ENCODE measurements at regions not wholly inside any gene's neighbourhood (a gene's known extent, or its start where the extent isn't known, plus 50 kb on each side); places are given as distances from the start of the nearest gene placed in this dataset.

DNA sequence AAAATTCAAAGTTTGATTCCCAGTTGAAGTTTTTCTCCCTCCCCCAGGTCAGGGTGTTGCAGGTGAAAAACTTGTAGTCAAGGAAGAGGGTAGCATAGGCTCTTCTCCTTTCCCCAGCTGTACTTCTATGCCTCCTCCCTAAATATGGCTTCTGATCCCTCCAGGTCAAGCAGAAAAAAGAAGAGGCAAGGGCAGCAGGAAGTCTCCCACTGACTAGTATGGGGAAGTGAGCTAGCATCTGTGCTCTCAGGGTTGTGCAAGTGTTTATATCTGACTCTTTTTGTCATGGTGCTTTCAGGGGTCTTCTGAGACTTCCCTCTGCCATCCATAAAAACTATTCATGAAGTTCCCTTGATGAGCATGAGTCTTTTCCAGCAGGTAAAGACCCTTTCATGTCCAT, 76.0 kb downstream of the ATPSCKMT start:
- H3K27me3 ChIP-seq (ENCODE audit: control insufficient read depth in 5 of 5, insufficient read depth in 4 of 5, low read length in 5 of 5): no peaks in the 10 kb centered on the region
- no peaks in the 10 kb centered on the region for H3K4me1 ChIP-seq (ENCODE audit: control insufficient read depth in 5 of 5, insufficient read depth in 5 of 5, low read length in 5 of 5)
- no peaks in the 10 kb centered on the region for H3K9me3 ChIP-seq (ENCODE audit: control insufficient read depth in 5 of 5, low read length in 5 of 5)
- H3K4me3 ChIP-seq (ENCODE audit: low read depth in 1 of 5, low read length in 5 of 5): no peak overlapping the region
- H3K36me3 ChIP-seq (ENCODE audit: control insufficient read depth in 5 of 5, insufficient read depth in 5 of 5, low read length in 5 of 5): no peaks in the 10 kb centered on the region
- H3K9ac ChIP-seq (ENCODE audit: low read length in 5 of 5): no peak overlapping the region
- no peak overlapping the region for H3K27ac ChIP-seq (ENCODE audit: low read depth, low read length)

- Histone ChIP-seq H3K27ac (ENCODE audit: low read depth, low read length) (no peak overlapping the region), H3K4me3 (ENCODE audit: low read depth in 1 of 5, low read length in 5 of 5) (no peak overlapping the region)
Measured at GRCh38 chr5:10172247-10172646, 77.4 kb downstream of the ATPSCKMT start.

DNA sequence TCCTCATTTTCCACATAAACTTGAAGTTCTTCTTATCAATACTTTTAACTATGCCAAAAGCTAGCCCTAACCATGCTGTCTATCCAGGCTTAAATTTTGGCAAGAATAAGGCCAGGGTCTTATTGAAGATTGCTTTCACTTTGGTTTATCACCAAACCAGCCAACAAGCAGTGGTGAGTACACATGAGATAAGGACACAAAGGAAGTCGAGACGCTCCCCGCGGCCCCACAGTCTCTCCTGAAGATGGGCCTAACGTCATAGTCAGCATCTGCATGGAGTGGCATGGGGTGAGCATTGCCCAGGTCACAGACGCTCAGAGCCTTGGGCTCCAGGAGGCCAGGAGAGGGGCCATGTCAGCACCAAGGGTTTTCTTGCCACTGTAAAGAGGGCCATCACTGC, 80.3 kb downstream of the ATPSCKMT start:
- Histone ChIP-seq H3K4me1 (ENCODE audit: control insufficient read depth in 5 of 5, insufficient read depth in 5 of 5, low read length in 5 of 5) (no peaks in the 10 kb centered on the region), H3K9ac (ENCODE audit: low read length in 5 of 5) (no peak overlapping the region), H3K36me3 (ENCODE audit: control insufficient read depth in 5 of 5, insufficient read depth in 5 of 5, low read length in 5 of 5) (no peaks in the 10 kb centered on the region), H3K9me3 (ENCODE audit: control insufficient read depth in 5 of 5, low read length in 5 of 5) (peaks cover 0 to 24% (median 20%) of the 10 kb centered on the region in 5 donors), H3K27ac (ENCODE audit: low read depth, low read length) (no peak overlapping the region), H3K4me3 (ENCODE audit: low read depth in 1 of 5, low read length in 5 of 5) (no peak overlapping the region), H3K27me3 (ENCODE audit: control insufficient read depth in 5 of 5, insufficient read depth in 4 of 5, low read length in 5 of 5) (no peaks in the 10 kb centered on the region)

More at GRCh38 chr5:10172247-10172646, 77.4 kb downstream of the ATPSCKMT start:
- Histone ChIP-seq H3K27me3 (ENCODE audit: control insufficient read depth in 5 of 5, insufficient read depth in 4 of 5, low read length in 5 of 5) (no peaks in the 10 kb centered on the region), H3K9ac (ENCODE audit: low read length in 5 of 5) (no peak overlapping the region), H3K9me3 (ENCODE audit: control insufficient read depth in 5 of 5, low read length in 5 of 5) (no peaks in the 10 kb centered on the region), H3K4me1 (ENCODE audit: control insufficient read depth in 5 of 5, insufficient read depth in 5 of 5, low read length in 5 of 5) (no peaks in the 10 kb centered on the region), H3K36me3 (ENCODE audit: control insufficient read depth in 5 of 5, insufficient read depth in 5 of 5, low read length in 5 of 5) (no peaks in the 10 kb centered on the region)

- Histone ChIP-seq H3K36me3 (ENCODE audit: control insufficient read depth in 5 of 5, insufficient read depth in 5 of 5, low read length in 5 of 5) (no peaks in the 10 kb centered on the region), H3K9me3 (ENCODE audit: control insufficient read depth in 5 of 5, low read length in 5 of 5) (peaks cover 0 to 30% (median 20%) of the 10 kb centered on the region in 5 donors), H3K27ac (ENCODE audit: low read depth, low read length) (no peak overlapping the region), H3K27me3 (ENCODE audit: control insufficient read depth in 5 of 5, insufficient read depth in 4 of 5, low read length in 5 of 5) (no peaks in the 10 kb centered on the region), H3K9ac (ENCODE audit: low read length in 5 of 5) (no peak overlapping the region), H3K4me3 (ENCODE audit: low read depth in 1 of 5, low read length in 5 of 5) (no peak overlapping the region), H3K4me1 (ENCODE audit: control insufficient read depth in 5 of 5, insufficient read depth in 5 of 5, low read length in 5 of 5) (no peaks in the 10 kb centered on the region)
Measured at GRCh38 chr5:10168254-10168653, 81.4 kb downstream of the ATPSCKMT start.

- Histone ChIP-seq H3K4me3 (ENCODE audit: low read depth in 1 of 5, low read length in 5 of 5) (no peak overlapping the region), H3K9ac (ENCODE audit: low read length in 5 of 5) (no peak overlapping the region), H3K27ac (ENCODE audit: low read depth, low read length) (no peak overlapping the region), H3K9me3 (ENCODE audit: control insufficient read depth in 5 of 5, low read length in 5 of 5) (peaks cover 0 to 30% (median 20%) of the 10 kb centered on the region in 5 donors), H3K27me3 (ENCODE audit: control insufficient read depth in 5 of 5, insufficient read depth in 4 of 5, low read length in 5 of 5) (no peaks in the 10 kb centered on the region), H3K4me1 (ENCODE audit: control insufficient read depth in 5 of 5, insufficient read depth in 5 of 5, low read length in 5 of 5) (no peaks in the 10 kb centered on the region), H3K36me3 (ENCODE audit: control insufficient read depth in 5 of 5, insufficient read depth in 5 of 5, low read length in 5 of 5) (no peaks in the 10 kb centered on the region)
Measured at GRCh38 chr5:10167806-10168205, 81.9 kb downstream of the ATPSCKMT start.

DNA sequence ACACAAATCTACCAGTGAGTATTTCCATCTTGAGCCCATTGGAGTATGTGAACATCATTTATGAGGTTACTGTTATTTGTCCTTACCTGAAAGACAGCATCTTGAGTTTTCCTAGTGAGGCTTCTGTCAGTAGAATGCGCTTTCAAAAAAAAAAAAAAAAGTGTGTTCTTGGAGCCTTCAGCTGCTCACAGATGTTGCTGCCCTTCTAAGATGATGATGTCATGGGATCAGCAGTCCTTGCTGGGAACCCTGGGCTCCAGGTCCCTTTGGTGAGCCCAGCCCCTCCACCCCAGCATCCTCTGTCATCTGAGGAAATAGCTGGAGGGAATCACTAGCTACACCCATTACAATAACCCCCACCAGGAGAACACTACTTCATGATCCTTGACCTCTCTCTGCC, 83.3 kb downstream of the ATPSCKMT start:
- no peak overlapping the region for H3K4me3 ChIP-seq (ENCODE audit: low read depth in 1 of 5, low read length in 5 of 5)
- no peak overlapping the region for H3K9ac ChIP-seq (ENCODE audit: low read length in 5 of 5)
- H3K4me1 ChIP-seq (ENCODE audit: control insufficient read depth in 5 of 5, insufficient read depth in 5 of 5, low read length in 5 of 5): no peaks in the 10 kb centered on the region
- H3K27me3 ChIP-seq (ENCODE audit: control insufficient read depth in 5 of 5, insufficient read depth in 4 of 5, low read length in 5 of 5): peaks cover 0 to 2% (median 0%) of the 10 kb centered on the region in 5 donors
- H3K27ac ChIP-seq (ENCODE audit: low read depth, low read length): no peak overlapping the region
- H3K9me3 ChIP-seq (ENCODE audit: control insufficient read depth in 5 of 5, low read length in 5 of 5): peaks cover 0 to 30% (median 20%) of the 10 kb centered on the region in 5 donors
- H3K36me3 ChIP-seq (ENCODE audit: control insufficient read depth in 5 of 5, insufficient read depth in 5 of 5, low read length in 5 of 5): no peaks in the 10 kb centered on the region

- no peak overlapping the region for H3K27ac ChIP-seq (ENCODE audit: low read depth, low read length)
- H3K9ac ChIP-seq (ENCODE audit: low read length in 5 of 5): no peak overlapping the region
- no peaks in the 10 kb centered on the region for H3K36me3 ChIP-seq (ENCODE audit: control insufficient read depth in 5 of 5, insufficient read depth in 5 of 5, low read length in 5 of 5)
- H3K4me1 ChIP-seq (ENCODE audit: control insufficient read depth in 5 of 5, insufficient read depth in 5 of 5, low read length in 5 of 5): no peaks in the 10 kb centered on the region
- peaks cover 0 to 30% (median 20%) of the 10 kb centered on the region in 5 donors for H3K9me3 ChIP-seq (ENCODE audit: control insufficient read depth in 5 of 5, low read length in 5 of 5)
- H3K27me3 ChIP-seq (ENCODE audit: control insufficient read depth in 5 of 5, insufficient read depth in 4 of 5, low read length in 5 of 5): peaks cover 0 to 3% (median 0%) of the 10 kb centered on the region in 5 donors
- no peak overlapping the region for H3K4me3 ChIP-seq (ENCODE audit: low read depth in 1 of 5, low read length in 5 of 5)
Measured at GRCh38 chr5:10162468-10162867, 87.2 kb downstream of the ATPSCKMT start.

GRCh38 chr5:10161778-10162177, 87.9 kb downstream of the ATPSCKMT start:
- Histone ChIP-seq H3K4me3 (ENCODE audit: low read depth in 1 of 5, low read length in 5 of 5) (no peak overlapping the region), H3K36me3 (ENCODE audit: control insufficient read depth in 5 of 5, insufficient read depth in 5 of 5, low read length in 5 of 5) (no peaks in the 10 kb centered on the region), H3K27ac (ENCODE audit: low read depth, low read length) (no peak overlapping the region), H3K27me3 (ENCODE audit: control insufficient read depth in 5 of 5, insufficient read depth in 4 of 5, low read length in 5 of 5) (peaks cover 0 to 3% (median 0%) of the 10 kb centered on the region in 5 donors), H3K9me3 (ENCODE audit: control insufficient read depth in 5 of 5, low read length in 5 of 5) (peaks cover 0 to 28% (median 19%) of the 10 kb centered on the region in 5 donors), H3K4me1 (ENCODE audit: control insufficient read depth in 5 of 5, insufficient read depth in 5 of 5, low read length in 5 of 5) (no peaks in the 10 kb centered on the region), H3K9ac (ENCODE audit: low read length in 5 of 5) (no peak overlapping the region)

DNA sequence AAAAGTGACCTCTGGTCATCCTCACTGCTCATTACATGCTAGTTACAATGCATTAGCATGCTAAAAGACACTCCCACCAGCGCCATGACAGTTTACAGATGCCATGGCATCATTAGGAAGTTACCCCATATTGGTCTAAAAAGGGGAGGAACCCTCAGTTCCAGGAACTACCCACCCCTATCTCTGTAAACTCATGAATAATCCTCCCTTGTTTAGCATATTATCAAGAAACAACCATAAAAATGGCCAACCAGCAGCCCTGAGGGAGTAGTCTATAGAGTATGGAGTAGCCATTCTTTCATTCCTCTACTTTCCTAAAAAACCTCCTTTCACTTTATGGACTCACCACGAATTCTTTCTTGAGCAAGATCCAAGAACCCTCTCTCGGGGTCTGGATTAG, 89.4 kb downstream of the ATPSCKMT start:
- H3K9me3 ChIP-seq (ENCODE audit: control insufficient read depth in 5 of 5, low read length in 5 of 5): peaks cover 0 to 14% (median 6%) of the 10 kb centered on the region in 5 donors
- peaks cover 0 to 3% (median 0%) of the 10 kb centered on the region in 5 donors for H3K27me3 ChIP-seq (ENCODE audit: control insufficient read depth in 5 of 5, insufficient read depth in 4 of 5, low read length in 5 of 5)
- no peaks in the 10 kb centered on the region for H3K36me3 ChIP-seq (ENCODE audit: control insufficient read depth in 5 of 5, insufficient read depth in 5 of 5, low read length in 5 of 5)
- H3K9ac ChIP-seq (ENCODE audit: low read length in 5 of 5): no peak overlapping the region
- no peaks in the 10 kb centered on the region for H3K4me1 ChIP-seq (ENCODE audit: control insufficient read depth in 5 of 5, insufficient read depth in 5 of 5, low read length in 5 of 5)
- H3K27ac ChIP-seq (ENCODE audit: low read depth, low read length): no peak overlapping the region
- no peak overlapping the region for H3K4me3 ChIP-seq (ENCODE audit: low read depth in 1 of 5, low read length in 5 of 5)

- Histone ChIP-seq H3K9ac (ENCODE audit: low read length in 5 of 5) (no peak overlapping the region), H3K4me1 (ENCODE audit: control insufficient read depth in 5 of 5, insufficient read depth in 5 of 5, low read length in 5 of 5) (no peaks in the 10 kb centered on the region), H3K4me3 (ENCODE audit: low read depth in 1 of 5, low read length in 5 of 5) (no peak overlapping the region), H3K27ac (ENCODE audit: low read depth, low read length) (no peak overlapping the region), H3K9me3 (ENCODE audit: control insufficient read depth in 5 of 5, low read length in 5 of 5) (peaks cover 0 to 4% (median 0%) of the 10 kb centered on the region in 5 donors), H3K27me3 (ENCODE audit: control insufficient read depth in 5 of 5, insufficient read depth in 4 of 5, low read length in 5 of 5) (peaks cover 0 to 3% (median 0%) of the 10 kb centered on the region in 5 donors), H3K36me3 (ENCODE audit: control insufficient read depth in 5 of 5, insufficient read depth in 5 of 5, low read length in 5 of 5) (no peaks in the 10 kb centered on the region)
Measured at GRCh38 chr5:10158886-10159285, 90.8 kb downstream of the ATPSCKMT start.

Data from subcutaneous abdominal adipose tissue (tissue), 5 donors.